ENCODE measurements at regions not wholly inside any gene's neighbourhood (a gene's known extent, or its start where the extent isn't known, plus 50 kb on each side); places are given as distances from the start of the nearest gene placed in this dataset.
"Not testable (repeated sequence)": the region's sequence is repeated elsewhere in the genome, so short reads cannot be mapped to it uniquely, and the experiment has no call there.

- H3K27me3 ChIP-seq (ENCODE audit: control insufficient read depth, insufficient read depth, low read length); H3K9me3 ChIP-seq (ENCODE audit: control insufficient read depth, insufficient read depth, low read length); H3K36me3 ChIP-seq (ENCODE audit: control insufficient read depth, insufficient read depth, low read length); H3K9ac ChIP-seq (ENCODE audit: low read depth, low read length); H3K27ac ChIP-seq (ENCODE audit: low read depth, low read length); H3K4me1 ChIP-seq (ENCODE audit: control insufficient read depth, insufficient read depth, low read length): not testable (repeated sequence)
- H3K4me3 ChIP-seq (ENCODE audit: low read depth, low read length), result peak overlapping the region; percentile 29
Observed at GRCh38 chr14:30363219-30363880, 195.6 kb upstream of the G2E3 start.

- Histone ChIP-seq H3K9me3 (ENCODE audit: control insufficient read depth, insufficient read depth, low read length) (no peaks in the 10 kb centered on the region), H3K9ac (ENCODE audit: low read depth, low read length) (no peak overlapping the region), H3K4me1 (ENCODE audit: control insufficient read depth, insufficient read depth, low read length) (no peaks in the 10 kb centered on the region), H3K36me3 (ENCODE audit: control insufficient read depth, insufficient read depth, low read length) (no peaks in the 10 kb centered on the region), H3K27me3 (ENCODE audit: control insufficient read depth, insufficient read depth, low read length) (no peaks in the 10 kb centered on the region), H3K4me3 (ENCODE audit: low read depth, low read length) (no peak overlapping the region), H3K27ac (ENCODE audit: low read depth, low read length) (no peak overlapping the region)
Observed at GRCh38 chr14:30369502-30370180, 189.3 kb upstream of the G2E3 start.

- Histone ChIP-seq H3K36me3 (ENCODE audit: control insufficient read depth, insufficient read depth, low read length) (no peaks in the 10 kb centered on the region), H3K4me1 (ENCODE audit: control insufficient read depth, insufficient read depth, low read length) (no peaks in the 10 kb centered on the region), H3K9ac (ENCODE audit: low read depth, low read length) (no peak overlapping the region), H3K27me3 (ENCODE audit: control insufficient read depth, insufficient read depth, low read length) (no peaks in the 10 kb centered on the region), H3K4me3 (ENCODE audit: low read depth, low read length) (no peak overlapping the region), H3K9me3 (ENCODE audit: control insufficient read depth, insufficient read depth, low read length) (no peaks in the 10 kb centered on the region), H3K27ac (ENCODE audit: low read depth, low read length) (no peak overlapping the region)
Observed at GRCh38 chr14:30373053-30373452, 185.9 kb upstream of the G2E3 start.

GRCh38 chr14:30373526-30373925 is 185.4 kb upstream of the G2E3 start:
- no peaks in the 10 kb centered on the region for H3K9me3 ChIP-seq (ENCODE audit: control insufficient read depth, insufficient read depth, low read length)
- H3K27me3 ChIP-seq (ENCODE audit: control insufficient read depth, insufficient read depth, low read length), result no peaks in the 10 kb centered on the region
- H3K4me3 ChIP-seq (ENCODE audit: low read depth, low read length), result no peak overlapping the region
- no peak overlapping the region for H3K9ac ChIP-seq (ENCODE audit: low read depth, low read length)
- H3K27ac ChIP-seq (ENCODE audit: low read depth, low read length), result no peak overlapping the region
- H3K36me3 ChIP-seq (ENCODE audit: control insufficient read depth, insufficient read depth, low read length), result no peaks in the 10 kb centered on the region
- no peaks in the 10 kb centered on the region for H3K4me1 ChIP-seq (ENCODE audit: control insufficient read depth, insufficient read depth, low read length)

- H3K9ac ChIP-seq (ENCODE audit: low read depth, low read length), result no peak overlapping the region
- no peaks in the 10 kb centered on the region for H3K9me3 ChIP-seq (ENCODE audit: control insufficient read depth, insufficient read depth, low read length)
- H3K4me3 ChIP-seq (ENCODE audit: low read depth, low read length), result no peak overlapping the region
- no peaks in the 10 kb centered on the region for H3K4me1 ChIP-seq (ENCODE audit: control insufficient read depth, insufficient read depth, low read length)
- no peak overlapping the region for H3K27ac ChIP-seq (ENCODE audit: low read depth, low read length)
- no peaks in the 10 kb centered on the region for H3K36me3 ChIP-seq (ENCODE audit: control insufficient read depth, insufficient read depth, low read length)
- no peaks in the 10 kb centered on the region for H3K27me3 ChIP-seq (ENCODE audit: control insufficient read depth, insufficient read depth, low read length)
Observed at GRCh38 chr14:30375296-30375892, 183.6 kb upstream of the G2E3 start.

- Histone ChIP-seq H3K4me3 (ENCODE audit: low read depth, low read length) (no peak overlapping the region), H3K27me3 (ENCODE audit: control insufficient read depth, insufficient read depth, low read length) (no peaks in the 10 kb centered on the region), H3K27ac (ENCODE audit: low read depth, low read length) (no peak overlapping the region), H3K9ac (ENCODE audit: low read depth, low read length) (no peak overlapping the region), H3K9me3 (ENCODE audit: control insufficient read depth, insufficient read depth, low read length) (no peaks in the 10 kb centered on the region), H3K4me1 (ENCODE audit: control insufficient read depth, insufficient read depth, low read length) (no peaks in the 10 kb centered on the region), H3K36me3 (ENCODE audit: control insufficient read depth, insufficient read depth, low read length) (no peaks in the 10 kb centered on the region)
Observed at GRCh38 chr14:30381861-30382480, 177.0 kb upstream of the G2E3 start.

- no peak overlapping the region for H3K27ac ChIP-seq (ENCODE audit: low read depth, low read length)
- H3K4me3 ChIP-seq (ENCODE audit: low read depth, low read length), result no peak overlapping the region
- H3K36me3 ChIP-seq (ENCODE audit: control insufficient read depth, insufficient read depth, low read length), result no peaks in the 10 kb centered on the region
- H3K27me3 ChIP-seq (ENCODE audit: control insufficient read depth, insufficient read depth, low read length), result no peaks in the 10 kb centered on the region
- H3K4me1 ChIP-seq (ENCODE audit: control insufficient read depth, insufficient read depth, low read length), result 0 out of 2 replicates have a peak, but pooled peaks cover 2% of the 10 kb centered on the region
- no peak overlapping the region for H3K9ac ChIP-seq (ENCODE audit: low read depth, low read length)
- no peaks in the 10 kb centered on the region for H3K9me3 ChIP-seq (ENCODE audit: control insufficient read depth, insufficient read depth, low read length)
Observed at GRCh38 chr14:30385925-30386324, 173.0 kb upstream of the G2E3 start.

- Histone ChIP-seq H3K36me3 (ENCODE audit: control insufficient read depth, insufficient read depth, low read length) (no peaks in the 10 kb centered on the region), H3K4me3 (ENCODE audit: low read depth, low read length) (no peak overlapping the region), H3K27ac (ENCODE audit: low read depth, low read length) (no peak overlapping the region), H3K9ac (ENCODE audit: low read depth, low read length) (no peak overlapping the region), H3K9me3 (ENCODE audit: control insufficient read depth, insufficient read depth, low read length) (no peaks in the 10 kb centered on the region), H3K27me3 (ENCODE audit: control insufficient read depth, insufficient read depth, low read length) (no peaks in the 10 kb centered on the region), H3K4me1 (ENCODE audit: control insufficient read depth, insufficient read depth, low read length) (0 out of 2 replicates have a peak, but pooled peaks cover 2% of the 10 kb centered on the region)
Observed at GRCh38 chr14:30387871-30388270, 171.1 kb upstream of the G2E3 start.

- Histone ChIP-seq H3K9me3 (ENCODE audit: control insufficient read depth, insufficient read depth, low read length) (no peaks in the 10 kb centered on the region), H3K4me3 (ENCODE audit: low read depth, low read length) (no peak overlapping the region), H3K27ac (ENCODE audit: low read depth, low read length) (no peak overlapping the region), H3K4me1 (ENCODE audit: control insufficient read depth, insufficient read depth, low read length) (0 out of 2 replicates have a peak, but pooled peaks cover 2% of the 10 kb centered on the region), H3K9ac (ENCODE audit: low read depth, low read length) (no peak overlapping the region), H3K27me3 (ENCODE audit: control insufficient read depth, insufficient read depth, low read length) (no peaks in the 10 kb centered on the region), H3K36me3 (ENCODE audit: control insufficient read depth, insufficient read depth, low read length) (no peaks in the 10 kb centered on the region)
Observed at GRCh38 chr14:30389134-30389876, 169.7 kb upstream of the G2E3 start.

GRCh38 chr14:30389877-30390385 is 169.0 kb upstream of the G2E3 start:
- no peaks in the 10 kb centered on the region for H3K36me3 ChIP-seq (ENCODE audit: control insufficient read depth, insufficient read depth, low read length)
- H3K9me3 ChIP-seq (ENCODE audit: control insufficient read depth, insufficient read depth, low read length), result no peaks in the 10 kb centered on the region
- H3K4me3 ChIP-seq (ENCODE audit: low read depth, low read length), result no peak overlapping the region
- H3K27ac ChIP-seq (ENCODE audit: low read depth, low read length), result no peak overlapping the region
- no peak overlapping the region for H3K9ac ChIP-seq (ENCODE audit: low read depth, low read length)
- H3K27me3 ChIP-seq (ENCODE audit: control insufficient read depth, insufficient read depth, low read length), result no peaks in the 10 kb centered on the region
- 0 out of 2 replicates have a peak, but pooled peaks cover 2% of the 10 kb centered on the region for H3K4me1 ChIP-seq (ENCODE audit: control insufficient read depth, insufficient read depth, low read length)
